Hepatocyte (in vitro differentiated cells): ENCODE measurements at regions not wholly inside any gene's neighbourhood (a gene's known extent, or its start where the extent isn't known, plus 50 kb on each side); places are given as distances from the start of the nearest gene placed in this dataset.

Experiments used
- EZH2 ChIP-seq: fragments of 200-600 bp; sonication (generic); IDR thresholded peaks from 2 replicates; pipeline ENCODE4 v1.6.1; 2016; ENCODE audit warnings: antibody characterized with exemption, mild to moderate bottlenecking, borderline replicate concordance
- TF ChIP-seq, protein P1 (sequence below): fragments of 200-600 bp; sonication (generic); IDR thresholded peaks from 2 replicates; pipeline ENCODE4 v1.5.1; 2016; ENCODE audit warnings: antibody characterized with exemption, mild to moderate bottlenecking; ENCODE audit not compliant: poor library complexity

DNA sequence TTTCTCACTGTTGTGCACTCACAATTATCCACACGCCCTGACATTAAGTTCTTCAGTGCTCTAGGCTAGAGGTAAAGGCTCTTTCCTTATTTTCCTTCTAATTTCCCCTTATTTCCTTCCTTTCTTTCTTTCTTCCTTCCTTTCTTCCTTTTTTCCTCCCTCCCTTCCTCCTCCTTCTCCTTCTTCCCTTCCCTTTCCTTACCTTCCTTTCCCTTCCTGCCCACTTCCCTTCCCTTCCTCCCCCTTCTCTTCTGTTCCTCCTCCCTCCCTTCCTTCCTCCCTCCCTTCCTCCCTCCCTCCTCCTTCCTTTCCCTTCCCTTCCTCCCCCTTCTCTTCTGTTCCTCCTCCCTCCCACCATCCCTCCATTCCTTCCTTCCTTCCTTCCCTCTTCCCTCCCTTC lies 317.0 kb upstream of the IRX1 start:
- TF ChIP-seq, protein P1, sequence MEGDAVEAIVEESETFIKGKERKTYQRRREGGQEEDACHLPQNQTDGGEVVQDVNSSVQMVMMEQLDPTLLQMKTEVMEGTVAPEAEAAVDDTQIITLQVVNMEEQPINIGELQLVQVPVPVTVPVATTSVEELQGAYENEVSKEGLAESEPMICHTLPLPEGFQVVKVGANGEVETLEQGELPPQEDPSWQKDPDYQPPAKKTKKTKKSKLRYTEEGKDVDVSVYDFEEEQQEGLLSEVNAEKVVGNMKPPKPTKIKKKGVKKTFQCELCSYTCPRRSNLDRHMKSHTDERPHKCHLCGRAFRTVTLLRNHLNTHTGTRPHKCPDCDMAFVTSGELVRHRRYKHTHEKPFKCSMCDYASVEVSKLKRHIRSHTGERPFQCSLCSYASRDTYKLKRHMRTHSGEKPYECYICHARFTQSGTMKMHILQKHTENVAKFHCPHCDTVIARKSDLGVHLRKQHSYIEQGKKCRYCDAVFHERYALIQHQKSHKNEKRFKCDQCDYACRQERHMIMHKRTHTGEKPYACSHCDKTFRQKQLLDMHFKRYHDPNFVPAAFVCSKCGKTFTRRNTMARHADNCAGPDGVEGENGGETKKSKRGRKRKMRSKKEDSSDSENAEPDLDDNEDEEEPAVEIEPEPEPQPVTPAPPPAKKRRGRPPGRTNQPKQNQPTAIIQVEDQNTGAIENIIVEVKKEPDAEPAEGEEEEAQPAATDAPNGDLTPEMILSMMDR: no peak
- no peak for TF ChIP-seq EZH2
